Activated gamma-delta T cell treated with anti-CD3 and anti-CD28 coated beads, Interleukin-2, amount 50 U/mL, for 16 hours (primary cell): ENCODE measurements at regions not wholly inside any gene's neighbourhood (a gene's known extent, or its start where the extent isn't known, plus 50 kb on each side); places are given as distances from the start of the nearest gene placed in this dataset.
"Not testable (repeated sequence)": the region's sequence is repeated elsewhere in the genome, so short reads cannot be mapped to it uniquely, and the experiment has no call there.

ENCODE experiments used
- DNase-seq: peaks from one replicate; pipeline ENCODE4 v3.0.0-alpha.2; 2020; ENCODE audit warnings: low read depth

DNA sequence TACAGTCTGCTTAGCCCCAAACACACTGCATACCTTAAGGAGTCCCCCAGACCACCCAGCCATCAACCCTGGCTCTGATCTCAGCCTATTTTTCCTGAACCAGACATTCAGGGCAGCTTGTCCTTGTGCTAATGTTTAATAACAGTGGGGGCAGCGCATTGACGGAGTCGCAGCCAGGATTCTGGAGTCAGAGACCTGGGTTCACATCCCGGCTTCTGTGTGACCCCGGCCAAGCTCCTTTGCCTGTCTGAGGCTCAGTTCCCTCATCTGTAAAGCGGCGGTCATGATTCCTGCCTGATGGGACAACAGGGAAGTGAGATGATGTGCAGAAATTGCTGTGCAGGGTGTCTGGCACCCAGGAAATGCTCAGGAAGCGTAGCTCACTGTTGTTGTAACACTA is 63.1 kb downstream of the MATN1 start:
- DNase-seq, result no peak

DNA sequence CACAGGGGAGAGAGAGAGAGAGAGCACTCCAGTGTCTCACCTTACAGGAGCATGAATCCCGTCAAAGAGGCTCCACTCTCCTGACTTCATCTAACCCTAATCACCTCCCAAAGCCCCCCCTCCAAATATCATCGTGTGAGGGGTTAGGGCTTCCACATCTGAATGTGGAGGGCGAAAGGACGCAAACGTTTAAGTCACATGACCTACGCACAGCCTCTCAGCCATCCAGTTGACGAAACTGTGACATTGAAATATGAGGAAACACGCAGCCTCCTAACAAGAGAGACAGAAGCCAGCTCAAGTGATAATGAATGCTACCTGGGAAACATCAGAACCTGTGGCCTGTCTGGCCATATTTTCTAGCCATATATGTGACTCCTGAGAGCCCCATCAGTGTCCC is 63.7 kb downstream of the MATN1 start:
- no peak for DNase-seq

GRCh38 chr1:30658375-30658774 is 65.0 kb downstream of the MATN1 start:
- DNase-seq, result not testable (repeated sequence)

- DNase-seq, result no peak
Measured at GRCh38 chr1:30658014-30658336, 65.4 kb downstream of the MATN1 start.

DNA sequence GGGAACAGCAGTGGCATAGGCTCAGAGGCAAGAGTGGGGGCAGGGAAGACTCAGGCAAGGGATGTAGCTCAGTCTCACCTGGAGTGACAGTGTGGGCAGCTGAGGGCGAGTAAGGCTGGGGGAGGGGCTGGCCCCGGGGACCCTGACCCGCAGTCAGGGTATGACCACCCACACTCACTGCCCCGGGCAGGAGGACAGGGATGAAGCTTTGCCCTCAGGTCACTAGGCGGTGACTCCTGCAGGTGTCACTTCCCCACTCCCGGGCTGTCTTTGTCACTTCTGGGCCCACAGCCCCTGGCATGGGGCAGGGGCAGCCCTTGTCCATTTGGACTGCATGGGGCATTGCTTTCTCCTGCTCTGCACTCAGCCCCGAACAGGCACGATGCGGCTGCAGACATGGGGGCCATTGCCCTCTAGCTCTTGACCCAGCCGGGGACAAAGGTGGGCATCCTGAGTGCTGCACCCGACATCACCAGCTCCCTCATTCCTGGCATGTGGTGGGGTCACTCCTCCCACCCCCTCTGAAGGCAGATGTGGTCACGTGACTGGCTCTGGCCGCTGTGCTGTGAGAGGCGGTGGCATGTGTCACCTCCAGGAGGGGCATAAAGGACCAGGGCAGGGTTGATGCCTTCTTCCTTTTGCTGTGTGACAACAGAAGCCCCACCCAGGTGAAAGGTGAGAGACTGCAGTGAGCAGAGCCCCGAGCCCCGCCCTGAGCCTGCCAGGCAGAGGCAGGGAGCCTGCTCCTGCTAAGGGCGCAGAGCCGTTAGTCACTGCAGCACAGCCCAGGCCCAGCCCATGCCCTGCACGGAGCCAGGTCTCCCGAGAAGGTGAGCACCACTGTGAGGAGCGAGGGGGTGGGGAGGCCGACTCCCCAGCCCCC is 66.0 kb downstream of the MATN1 start:
- no peak for DNase-seq

DNA sequence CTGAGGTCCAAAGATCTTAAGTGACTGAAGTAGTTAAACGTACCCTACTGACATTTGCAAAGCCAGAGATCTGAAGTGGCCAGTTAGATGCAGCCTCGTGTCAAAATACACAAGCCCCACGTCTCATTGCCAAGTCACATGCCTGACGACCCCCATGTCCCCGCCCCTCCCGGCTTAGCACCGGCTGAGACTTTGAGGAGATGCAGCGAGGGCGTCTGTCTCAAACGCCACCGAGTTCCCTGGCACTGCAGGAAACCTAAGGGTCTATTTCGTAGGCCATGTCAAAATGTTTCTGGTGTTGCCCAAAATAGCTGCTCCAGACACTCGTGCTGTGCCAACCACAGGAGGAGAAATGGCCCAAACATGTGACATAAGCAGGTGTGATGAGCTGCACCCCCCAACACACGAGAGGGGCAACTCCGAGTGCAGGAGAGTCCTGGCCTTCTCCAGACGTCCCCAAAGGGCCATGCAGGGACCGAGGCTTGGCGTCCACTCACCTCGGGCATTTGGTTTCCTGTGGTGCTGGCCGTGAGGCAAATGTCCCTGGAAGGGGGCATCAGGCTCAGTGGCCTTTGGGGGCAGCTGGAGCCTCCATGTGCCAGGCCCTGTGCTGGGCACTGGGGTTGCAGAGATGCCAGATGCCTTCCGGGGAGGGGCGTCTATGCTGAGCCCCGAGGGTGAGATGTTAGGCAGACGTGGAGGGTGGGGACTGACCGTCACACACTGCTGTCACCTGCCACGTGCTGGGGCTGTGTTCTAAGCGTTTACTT is 67.0 kb downstream of the MATN1 start:
- DNase-seq, result no peak

DNA sequence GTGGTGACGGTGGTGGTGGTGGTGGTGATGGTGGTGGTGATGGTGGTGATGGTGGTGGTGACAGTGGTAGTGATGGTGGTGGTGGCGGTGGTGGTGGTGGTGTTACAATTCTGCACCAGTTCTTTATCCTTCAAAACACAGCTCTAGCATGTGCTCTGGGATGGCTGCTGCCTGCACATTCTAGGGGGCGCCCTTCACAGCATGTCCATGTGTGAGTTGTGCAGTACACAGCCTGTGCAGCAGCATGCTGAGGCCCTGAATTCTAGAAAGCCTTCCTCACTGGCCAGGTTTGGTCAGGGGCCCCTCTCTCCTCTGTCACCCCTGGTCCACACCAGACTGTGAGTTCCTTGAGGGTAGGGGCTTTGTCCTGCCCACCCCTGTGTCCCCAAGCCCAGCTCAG is 67.7 kb downstream of the MATN1 start:
- no peak for DNase-seq

DNA sequence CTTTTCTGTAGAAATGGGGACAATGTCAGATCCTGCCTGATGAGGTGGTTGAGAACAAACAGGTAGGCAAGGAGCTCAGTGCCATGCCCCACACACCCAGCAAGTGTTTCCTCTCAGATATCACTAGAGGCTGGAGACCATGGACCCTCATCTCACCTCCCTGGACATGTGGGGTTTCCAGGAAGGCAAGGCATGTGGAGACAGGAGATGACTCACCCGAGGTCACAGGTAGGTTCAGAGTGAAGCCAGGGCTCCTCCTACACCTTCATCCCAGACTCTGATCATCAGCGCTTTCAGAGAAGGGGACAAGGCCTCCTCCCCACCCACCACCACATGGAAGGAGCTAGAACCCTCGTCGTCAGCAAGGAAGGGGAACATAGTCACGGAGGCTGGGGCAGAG is 69.2 kb downstream of the MATN1 start:
- no peak for DNase-seq

DNA sequence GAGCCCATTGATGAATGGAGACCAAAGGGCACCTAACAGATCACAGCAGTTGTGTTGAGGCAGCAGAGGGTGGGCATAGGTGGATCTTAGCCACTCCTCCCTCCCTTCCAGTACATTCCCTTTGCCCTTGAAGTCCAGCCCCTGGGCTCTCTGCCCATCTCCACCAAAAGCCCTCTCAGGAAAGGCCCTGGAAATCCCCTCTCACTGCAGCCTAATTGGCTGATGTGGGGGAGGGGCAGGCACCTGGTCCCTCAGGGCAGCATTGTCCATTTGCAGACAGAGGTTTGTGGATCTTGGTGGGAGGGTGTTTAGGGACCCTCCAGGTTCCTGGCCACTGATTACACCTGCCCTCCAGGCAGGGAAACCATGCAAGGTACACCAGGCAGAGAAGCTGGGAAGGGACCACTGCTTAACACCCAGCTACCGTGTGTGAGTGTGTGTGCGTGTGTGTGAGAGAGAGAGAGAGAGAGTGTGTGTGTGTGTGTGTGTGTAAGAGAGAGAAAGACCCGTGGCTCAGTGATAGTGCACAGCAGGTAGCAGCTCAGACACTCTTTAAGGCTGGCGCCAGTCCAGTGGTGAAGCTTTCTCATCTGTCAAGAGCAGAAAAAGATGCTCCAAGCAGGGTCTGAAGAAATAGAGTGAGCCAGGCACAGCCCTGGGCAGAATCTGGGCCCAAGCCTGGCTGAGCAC is 71.1 kb downstream of the MATN1 start:
- DNase-seq, result no peak

GRCh38 chr1:30651395-30651794 is 72.0 kb downstream of the MATN1 start:
- DNase-seq, result not testable (repeated sequence)

DNA sequence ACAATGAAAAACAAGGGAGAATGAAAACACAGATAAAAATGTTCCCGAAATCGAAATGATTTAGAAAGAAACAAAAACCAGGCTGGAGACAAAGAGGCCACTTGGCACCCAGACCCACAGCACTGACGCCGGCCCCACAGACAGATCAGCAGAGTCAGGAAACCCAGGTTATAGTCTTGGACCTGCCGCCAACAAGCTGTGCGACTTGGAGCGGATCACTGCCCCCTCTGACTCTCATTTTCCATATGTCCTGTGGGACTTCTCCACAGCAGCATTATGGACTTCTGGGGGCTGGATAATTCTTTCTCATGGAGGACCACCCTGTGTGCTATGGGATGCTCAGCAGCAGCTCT is 72.4 kb downstream of the MATN1 start:
- DNase-seq, result no peak

DNA sequence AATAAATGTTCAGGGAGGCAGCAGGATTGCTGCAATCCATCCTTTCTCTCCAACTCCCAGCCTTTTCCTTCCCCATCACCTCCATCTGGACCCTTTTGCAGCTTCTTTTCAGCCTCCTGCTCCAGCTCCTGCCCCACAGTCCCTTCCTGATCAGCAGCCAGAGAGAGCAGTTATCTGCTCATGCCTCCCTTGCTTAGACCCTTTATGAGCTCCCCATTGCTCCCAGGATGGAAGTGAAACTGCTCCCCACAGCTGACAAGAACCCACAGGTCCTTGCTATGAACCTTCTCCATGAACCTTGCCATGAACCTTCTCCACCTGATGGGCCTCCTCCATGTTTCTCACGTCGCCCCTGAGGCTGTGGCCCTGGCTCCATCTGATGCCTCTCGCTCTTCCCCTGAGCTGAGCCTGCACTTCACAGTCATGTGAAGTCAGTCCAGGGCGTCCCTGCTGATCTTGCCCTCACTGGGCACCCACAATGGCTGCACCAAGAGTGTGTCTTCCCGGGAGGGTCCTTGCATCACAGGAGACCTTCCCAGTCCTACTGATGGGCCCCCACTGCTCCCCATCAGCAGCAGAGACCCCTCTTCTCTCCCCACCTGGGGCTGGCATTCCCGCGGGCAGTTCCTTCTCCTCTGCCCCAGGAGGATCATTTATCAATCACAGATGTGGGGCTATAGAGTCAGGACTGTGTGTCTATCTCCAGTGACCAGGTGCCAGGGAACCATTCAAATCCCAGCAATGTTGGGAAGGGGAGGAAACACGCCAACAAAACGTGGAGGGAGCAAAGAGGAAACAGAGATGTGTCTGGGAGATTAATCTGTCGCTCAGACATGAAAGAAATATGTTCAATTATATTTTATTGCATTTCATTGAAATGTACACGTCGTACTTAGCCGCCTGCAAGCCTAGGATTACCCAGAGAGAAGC is 73.1 kb downstream of the MATN1 start:
- DNase-seq, result no peak

DNA sequence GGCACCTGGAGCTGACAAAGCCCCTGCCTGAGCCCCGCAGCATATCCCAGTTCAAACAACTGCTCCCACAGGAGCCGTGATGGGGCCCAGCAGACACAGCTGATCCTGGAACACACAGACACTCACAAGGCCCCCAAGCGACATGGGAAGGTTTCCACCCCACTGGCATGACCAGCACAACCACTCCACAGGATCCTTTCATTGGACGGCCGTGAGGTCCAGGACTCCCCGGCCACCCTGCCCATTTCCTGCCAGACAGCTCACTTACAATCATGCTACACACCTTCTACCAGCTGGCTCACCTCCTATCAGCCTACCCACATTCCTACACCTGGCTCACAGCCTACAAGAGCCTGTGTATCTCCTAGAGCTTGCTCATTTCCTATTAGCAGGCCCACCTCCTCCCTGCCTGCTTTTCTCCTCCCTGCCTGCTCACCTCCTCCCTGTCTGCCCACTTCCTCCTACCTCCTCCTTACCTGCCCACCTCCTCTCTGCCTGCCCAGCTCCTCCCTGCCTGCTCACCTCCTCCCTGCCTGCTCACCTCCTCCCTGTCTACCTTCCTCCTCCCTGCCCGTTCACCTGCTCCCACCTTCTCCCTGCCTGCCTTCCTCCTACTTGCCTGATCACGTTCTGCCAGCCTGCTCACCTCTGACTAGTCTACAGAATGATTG is 73.9 kb downstream of the MATN1 start:
- DNase-seq, result no peak

DNA sequence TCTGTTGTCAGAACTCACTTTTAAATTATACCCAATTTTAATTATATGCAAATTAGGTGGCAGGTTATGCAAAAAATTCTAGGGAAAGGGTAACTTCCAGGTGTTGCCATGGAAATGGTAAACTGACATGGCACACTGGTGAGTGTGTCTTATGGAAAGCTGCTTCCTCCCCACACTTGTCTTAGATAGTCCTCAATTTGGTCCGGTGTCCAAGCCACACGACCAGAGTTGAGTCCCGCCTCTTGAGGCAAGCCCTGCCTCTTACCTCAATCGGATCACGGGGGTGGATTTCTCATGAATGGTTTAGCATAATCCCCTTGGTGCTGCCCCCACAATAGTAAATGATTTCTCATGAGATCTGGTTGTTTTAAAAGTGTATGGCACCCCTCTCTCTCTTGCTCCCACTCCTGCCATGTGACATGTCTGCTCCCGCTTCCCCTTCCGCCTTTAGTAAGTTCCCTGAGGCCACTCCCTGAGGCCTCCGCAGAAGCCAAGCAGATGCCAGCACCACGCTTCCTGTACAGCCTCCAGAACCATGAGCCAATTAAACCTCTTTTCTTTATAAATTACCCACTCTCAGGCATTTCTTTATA is 74.9 kb downstream of the MATN1 start:
- DNase-seq, result no peak

GRCh38 chr1:30645807-30646206 is 77.6 kb downstream of the MATN1 start:
- DNase-seq, result no peak

DNA sequence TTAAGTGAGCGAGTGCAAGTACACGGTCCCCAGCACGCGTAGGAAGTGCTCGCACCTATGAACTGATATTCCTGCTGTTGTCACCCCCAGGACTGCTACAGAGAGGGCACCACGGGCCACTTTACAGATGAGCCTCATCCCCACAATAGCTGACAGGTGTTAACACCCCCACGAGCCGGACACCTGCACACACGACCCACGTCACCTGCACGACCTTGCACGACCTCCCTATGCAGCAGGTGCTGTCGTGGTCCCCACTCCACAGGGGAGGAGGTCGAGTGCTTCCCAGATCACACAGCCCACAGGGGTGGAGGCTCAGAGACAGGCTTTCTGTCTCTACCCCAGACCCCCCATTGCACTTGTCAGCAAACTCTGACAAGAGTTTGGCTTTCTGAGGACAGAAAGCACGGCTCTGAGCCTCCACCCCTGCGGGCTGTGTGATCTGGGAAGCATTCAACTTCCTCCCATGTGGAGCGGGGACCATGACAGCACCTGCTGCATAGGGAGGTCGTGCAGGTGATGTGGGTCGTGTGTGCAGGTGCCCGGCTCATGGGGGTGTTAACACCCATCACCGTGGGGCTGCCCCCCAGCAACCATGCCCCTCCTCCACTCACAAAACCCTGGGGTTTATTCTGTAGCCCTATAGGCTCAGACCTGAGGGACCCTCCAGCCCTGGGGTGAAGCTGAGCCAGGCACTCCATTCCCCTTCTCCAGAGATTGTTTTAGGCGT is 80.8 kb downstream of the MATN1 start:
- DNase-seq, result no peak

- no peak for DNase-seq
Measured at GRCh38 chr1:30641572-30642353, 81.6 kb downstream of the MATN1 start.

- DNase-seq, result no peak
Measured at GRCh38 chr1:30639881-30640452, 83.4 kb downstream of the MATN1 start.

DNA sequence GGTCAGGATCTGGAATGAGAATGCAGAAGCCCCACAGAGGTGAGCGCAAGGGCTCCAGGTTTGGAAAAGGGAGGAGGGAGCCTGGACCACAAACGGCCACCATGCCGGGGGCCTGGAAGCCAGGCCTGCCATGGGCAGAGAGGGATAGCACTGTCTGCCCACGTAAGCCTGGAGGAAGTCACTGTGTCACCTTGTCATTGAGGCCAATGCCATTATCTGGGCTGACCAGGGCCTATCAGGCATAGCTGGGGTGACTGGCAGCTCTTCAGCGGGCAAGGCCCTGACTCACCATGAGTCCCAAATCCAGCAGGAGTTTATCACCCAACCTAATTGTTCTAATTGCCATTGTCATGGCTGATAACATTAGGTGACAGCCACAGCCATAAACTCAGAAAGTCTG is 84.6 kb downstream of the MATN1 start:
- DNase-seq, result no peak
